CD4-positive, CD25-positive, alpha-beta regulatory T cell (primary cell): ENCODE measurements at regions not wholly inside any gene's neighbourhood (a gene's known extent, or its start where the extent isn't known, plus 50 kb on each side); places are given as distances from the start of the nearest gene placed in this dataset.
"Not testable (repeated sequence)": the region's sequence is repeated elsewhere in the genome, so short reads cannot be mapped to it uniquely, and the experiment has no call there.

ENCODE experiments used
- ATAC-seq, 2 donors: fragments of 150-1000 bp; cut with Tn5 transposase; one replicate each; pipeline ENCODE4 v1.10.0; 2021; ENCODE audit warnings: low read depth in 2 of 2, moderate number of reproducible peaks in 2 of 2, moderate library complexity in 1 of 2
- DNase-seq, 3 donors: peaks; one replicate each; pipeline versions ENCODE4 v3.0.0 to v3.0.0-alpha.2; 2012 to 2022; ENCODE audit warnings: mixed read lengths in 1 of 3
- H3K27ac ChIP-seq: one replicate; pipeline ENCODE4 v1.7.0; 2013; ENCODE audit warnings: mild to moderate bottlenecking, low read length; ENCODE audit not compliant: insufficient read depth, poor library complexity, severe bottlenecking
- H3K27me3 ChIP-seq: one replicate; pipeline ENCODE4 v1.7.0; 2013; ENCODE audit warnings: low read length; ENCODE audit not compliant: control insufficient read depth, insufficient read depth
- H3K36me3 ChIP-seq: one replicate; pipeline ENCODE4 v1.7.0; 2013; ENCODE audit warnings: mild to moderate bottlenecking, low read length, moderate library complexity; ENCODE audit not compliant: control insufficient read depth, insufficient read depth
- H3K4me1 ChIP-seq: 2 replicates; pipeline ENCODE4 v1.7.0; 2013; ENCODE audit warnings: mild to moderate bottlenecking, low read length; ENCODE audit not compliant: insufficient read depth, control insufficient read depth, poor library complexity, severe bottlenecking
- H3K4me3 ChIP-seq: one replicate; pipeline ENCODE4 v1.7.0; 2013; ENCODE audit warnings: low read depth, mild to moderate bottlenecking, low read length, moderate library complexity
- H3K9me3 ChIP-seq, 2 experiments: 1 replicate in 1 of 2; 2 replicates in 1 of 2; pipeline ENCODE4 v1.7.0; 2013; ENCODE audit warnings: low read length in 2 of 2, mild to moderate bottlenecking in 1 of 2, moderate library complexity in 1 of 2; ENCODE audit not compliant: control insufficient read depth in 2 of 2
- H3K27ac Mint-ChIP-seq, 3 donors: one replicate each; pipeline ENCODE4 v1.8.0; 2020 to 2022; ENCODE audit warnings: mild to moderate bottlenecking in 3 of 3, mixed read lengths in 3 of 3, moderate library complexity in 2 of 3
- H3K27me3 Mint-ChIP-seq: one replicate; pipeline ENCODE4 v1.8.0; 2022; ENCODE audit warnings: mild to moderate bottlenecking, mixed read lengths
- H3K36me3 Mint-ChIP-seq: one replicate; pipeline ENCODE4 v1.8.0; 2020; ENCODE audit warnings: mixed read lengths
- H3K4me1 Mint-ChIP-seq, 4 donors: one replicate each; pipeline ENCODE4 v1.8.0; 2020 to 2022; ENCODE audit warnings: mixed read lengths in 4 of 4, mild to moderate bottlenecking in 1 of 4
- H3K4me3 Mint-ChIP-seq, 4 donors: one replicate each; pipeline ENCODE4 v1.8.0; 2020 to 2022; ENCODE audit warnings: mild to moderate bottlenecking in 4 of 4, mixed read lengths in 4 of 4, moderate library complexity in 3 of 4
- H3K9me3 Mint-ChIP-seq, 7 donors: one replicate each; pipeline ENCODE4 v1.8.0; 2020 to 2022; ENCODE audit warnings: mixed read lengths in 7 of 7, mild to moderate bottlenecking in 3 of 7, moderate library complexity in 2 of 7

GRCh38 chr1:83487460-83487859 lies 511.5 kb downstream of the TTLL7 start:
- not testable (repeated sequence) for H3K27me3 ChIP-seq, H3K27me3 Mint-ChIP-seq, H3K9me3 Mint-ChIP-seq, H3K4me3 Mint-ChIP-seq, H3K36me3 ChIP-seq, H3K4me1 ChIP-seq, H3K27ac ChIP-seq, H3K4me3 ChIP-seq, H3K36me3 Mint-ChIP-seq, H3K9me3 ChIP-seq, DNase-seq, ATAC-seq, H3K27ac Mint-ChIP-seq
- H3K4me1 Mint-ChIP-seq = peaks cover 0 to 10% (median 4%) of the 10 kb centered on the region in 4 donors

- H3K4me1 Mint-ChIP-seq = peaks cover 0 to 11% (median 4%) of the 10 kb centered on the region in 4 donors
- DNase-seq, ATAC-seq, H3K9me3 Mint-ChIP-seq, H3K36me3 Mint-ChIP-seq, H3K27me3 ChIP-seq, H3K27ac ChIP-seq, H3K36me3 ChIP-seq, H3K9me3 ChIP-seq, H3K4me3 Mint-ChIP-seq, H3K27ac Mint-ChIP-seq, H3K4me1 ChIP-seq, H3K27me3 Mint-ChIP-seq, H3K4me3 ChIP-seq: not testable (repeated sequence)
These were observed 513.5 kb downstream of the TTLL7 start for GRCh38 chr1:83485314-83486019.

- H3K9me3 Mint-ChIP-seq, H3K4me3 Mint-ChIP-seq, H3K4me3 ChIP-seq, H3K9me3 ChIP-seq, H3K27me3 ChIP-seq, ATAC-seq, H3K27ac Mint-ChIP-seq, H3K4me1 Mint-ChIP-seq, H3K36me3 Mint-ChIP-seq, H3K4me1 ChIP-seq, H3K36me3 ChIP-seq, H3K27ac ChIP-seq, DNase-seq, H3K27me3 Mint-ChIP-seq: not testable (repeated sequence)
These were observed 517.6 kb downstream of the TTLL7 start for GRCh38 chr1:83481284-83481683.

- not testable (repeated sequence) for H3K9me3 ChIP-seq, H3K27me3 ChIP-seq, H3K4me1 Mint-ChIP-seq, H3K4me3 Mint-ChIP-seq, H3K4me1 ChIP-seq, H3K4me3 ChIP-seq, H3K9me3 Mint-ChIP-seq, H3K27ac ChIP-seq, H3K36me3 Mint-ChIP-seq, H3K27ac Mint-ChIP-seq, H3K27me3 Mint-ChIP-seq, H3K36me3 ChIP-seq, ATAC-seq, DNase-seq
These were observed 519.2 kb downstream of the TTLL7 start for GRCh38 chr1:83479591-83480239.

- H3K27ac Mint-ChIP-seq, H3K9me3 Mint-ChIP-seq, ATAC-seq: not testable (repeated sequence)
These were observed 520.8 kb downstream of the TTLL7 start for GRCh38 chr1:83478127-83478526.

GRCh38 chr1:83476518-83476917 lies 522.4 kb downstream of the TTLL7 start:
- not testable (repeated sequence) for H3K27me3 Mint-ChIP-seq, H3K4me3 Mint-ChIP-seq, DNase-seq, H3K4me1 ChIP-seq, ATAC-seq, H3K36me3 Mint-ChIP-seq, H3K9me3 Mint-ChIP-seq, H3K27me3 ChIP-seq, H3K36me3 ChIP-seq, H3K27ac Mint-ChIP-seq, H3K4me1 Mint-ChIP-seq, H3K9me3 ChIP-seq, H3K27ac ChIP-seq, H3K4me3 ChIP-seq

More at GRCh38 chr1:83478127-83478526, 520.8 kb downstream of the TTLL7 start:
- H3K27ac ChIP-seq, H3K27me3 ChIP-seq, H3K9me3 ChIP-seq, DNase-seq, H3K4me1 Mint-ChIP-seq, H3K27me3 Mint-ChIP-seq, H3K4me1 ChIP-seq, H3K4me3 Mint-ChIP-seq, H3K36me3 Mint-ChIP-seq, H3K36me3 ChIP-seq, H3K4me3 ChIP-seq: not testable (repeated sequence)

- not testable (repeated sequence) for H3K4me1 Mint-ChIP-seq, DNase-seq, H3K4me3 Mint-ChIP-seq, H3K27me3 Mint-ChIP-seq, H3K36me3 ChIP-seq, H3K27ac Mint-ChIP-seq, H3K4me3 ChIP-seq, H3K36me3 Mint-ChIP-seq, H3K27ac ChIP-seq, H3K9me3 ChIP-seq, ATAC-seq, H3K9me3 Mint-ChIP-seq, H3K27me3 ChIP-seq, H3K4me1 ChIP-seq
These were observed 524.0 kb downstream of the TTLL7 start for GRCh38 chr1:83474946-83475345.

GRCh38 chr1:83473986-83474385 lies 524.9 kb downstream of the TTLL7 start:
- not testable (repeated sequence) for H3K36me3 Mint-ChIP-seq, H3K4me1 ChIP-seq, H3K9me3 Mint-ChIP-seq, H3K27ac ChIP-seq, DNase-seq, H3K27me3 Mint-ChIP-seq, H3K27me3 ChIP-seq, H3K4me3 Mint-ChIP-seq, H3K9me3 ChIP-seq, H3K4me1 Mint-ChIP-seq, H3K36me3 ChIP-seq, H3K27ac Mint-ChIP-seq, H3K4me3 ChIP-seq, ATAC-seq
